ENCODE measurements at regions not wholly inside any gene's neighbourhood (a gene's known extent, or its start where the extent isn't known, plus 50 kb on each side); places are given as distances from the start of the nearest gene placed in this dataset.

DNA sequence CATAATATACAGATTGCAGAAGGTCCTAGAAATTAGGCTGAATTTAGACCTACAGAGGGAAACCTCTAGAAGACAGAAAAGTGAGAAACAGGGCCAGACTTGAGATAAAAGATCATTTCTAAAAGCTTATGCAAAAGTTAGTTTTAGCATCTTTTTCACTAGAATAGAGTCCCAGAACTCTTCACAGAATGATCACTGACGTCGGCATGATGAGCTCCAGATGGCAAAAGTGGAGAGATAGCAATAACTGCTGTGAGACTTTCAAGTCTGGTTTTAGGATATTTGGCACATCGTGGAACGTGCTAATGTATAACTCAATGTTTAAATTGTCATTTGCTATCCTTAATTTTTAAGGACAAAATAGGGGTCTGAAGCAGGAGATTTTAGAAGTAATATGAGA lies 1050.7 kb upstream of the CELF4 start:
- TF ChIP-seq CTCF (IDR thresholded peaks at IDR 0.05; ENCODE audit: insufficient read depth, low read length, poor library complexity, severe bottlenecking), result no peak
- Histone ChIP-seq H3K27me3 (ENCODE audit: control insufficient read depth, insufficient read depth, low read length) (no peaks in the 10 kb centered on the region), H3K4me3 (ENCODE audit: low read depth, low read length) (no peak overlapping the region), H3K36me3 (ENCODE audit: control insufficient read depth, insufficient read depth, low read length) (no peaks in the 10 kb centered on the region)
- DNase-seq (ENCODE audit: low read depth), result no peak

DNA sequence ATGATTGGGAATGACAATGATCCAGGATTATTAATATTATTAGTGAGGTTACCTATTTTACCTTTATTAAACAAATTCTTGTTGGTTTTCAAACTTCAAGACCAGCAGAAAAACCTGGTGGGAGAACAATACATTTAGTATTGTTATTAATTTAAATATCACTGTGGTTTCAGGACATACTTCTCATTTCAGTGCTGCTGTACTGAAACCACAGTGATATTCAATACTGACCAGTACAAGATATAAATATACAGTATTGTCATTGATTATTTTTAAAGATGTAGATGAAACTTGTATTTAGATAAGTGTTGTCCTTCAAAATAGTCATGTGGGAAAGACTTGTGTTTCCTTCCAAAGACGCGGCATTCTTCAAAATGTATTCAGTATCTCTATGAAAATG lies 1047.3 kb upstream of the CELF4 start:
- no peak overlapping the region for H3K4me3 ChIP-seq (ENCODE audit: low read depth, low read length)
- no peaks in the 10 kb centered on the region for H3K36me3 ChIP-seq (ENCODE audit: control insufficient read depth, insufficient read depth, low read length)
- DNase-seq (ENCODE audit: low read depth), result no peak
- no peaks in the 10 kb centered on the region for H3K27me3 ChIP-seq (ENCODE audit: control insufficient read depth, insufficient read depth, low read length)
- no peak for TF ChIP-seq CTCF (IDR thresholded peaks at IDR 0.05; ENCODE audit: insufficient read depth, low read length, poor library complexity, severe bottlenecking)

DNA sequence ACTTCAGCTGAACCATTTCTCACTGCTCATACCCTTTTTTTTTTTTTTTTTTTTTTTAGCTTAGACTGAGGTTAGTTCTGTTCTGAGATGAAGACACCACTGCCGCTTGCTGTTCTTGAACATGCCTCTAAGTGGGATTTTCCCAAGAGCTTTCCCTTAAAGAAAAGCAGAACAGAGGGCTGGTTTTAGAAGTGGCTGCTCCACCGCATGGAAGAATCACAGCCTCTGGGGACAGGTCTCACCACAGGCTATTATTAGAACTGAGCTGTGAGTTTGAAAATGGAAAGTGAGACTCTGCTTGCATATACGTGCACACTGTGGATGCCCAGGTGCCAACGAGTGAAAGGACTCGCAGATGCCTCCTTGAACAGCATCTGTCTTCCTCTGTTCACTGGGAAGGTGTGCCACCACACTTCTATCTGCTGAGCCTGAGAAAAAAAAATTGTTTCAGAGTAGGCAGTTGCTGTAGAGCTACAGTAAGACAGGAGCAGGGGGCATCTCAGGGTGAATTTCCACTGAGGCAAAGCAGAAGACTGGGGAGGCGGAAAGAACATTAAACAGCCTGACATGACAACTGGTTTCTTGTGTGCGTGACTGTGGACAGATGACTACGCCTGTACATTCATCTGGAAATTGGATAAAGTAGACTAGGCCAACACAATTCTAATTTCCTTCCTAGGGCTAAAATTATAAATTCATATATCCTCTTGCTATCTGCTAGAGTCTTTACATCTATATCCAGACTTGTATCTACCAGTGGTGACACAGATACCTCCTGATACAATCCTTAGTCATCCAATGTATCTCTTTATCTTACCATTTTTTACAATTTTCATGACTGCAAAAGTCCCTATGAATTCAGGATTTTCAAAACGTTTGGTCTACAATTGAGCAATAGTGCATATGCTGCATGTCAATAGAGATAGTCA lies 1045.7 kb upstream of the CELF4 start:
- Histone ChIP-seq H3K36me3 (ENCODE audit: control insufficient read depth, insufficient read depth, low read length) (no peaks in the 10 kb centered on the region), H3K4me3 (ENCODE audit: low read depth, low read length) (no peak overlapping the region), H3K27me3 (ENCODE audit: control insufficient read depth, insufficient read depth, low read length) (no peaks in the 10 kb centered on the region)
- no peak for TF ChIP-seq CTCF (IDR thresholded peaks at IDR 0.05; ENCODE audit: insufficient read depth, low read length, poor library complexity, severe bottlenecking)
- no peak for DNase-seq (ENCODE audit: low read depth)

DNA sequence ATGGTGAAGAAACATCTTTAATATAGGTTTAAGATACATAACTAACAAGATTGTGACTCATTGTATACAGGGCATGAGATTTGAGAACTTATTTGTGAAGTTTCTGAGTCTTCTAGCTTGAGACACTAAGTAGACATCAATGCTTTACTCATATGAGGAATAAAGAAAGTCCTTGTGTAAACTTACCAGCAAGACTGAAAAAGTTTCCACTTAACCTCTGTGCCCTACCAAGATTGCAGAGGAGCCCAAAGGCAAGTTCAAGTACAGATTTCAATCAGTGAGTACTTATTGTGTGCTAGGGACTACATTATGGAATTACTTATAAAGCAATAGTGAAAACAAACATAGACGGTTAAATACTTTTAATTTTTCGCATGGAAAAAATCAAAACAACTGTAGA lies 1041.2 kb upstream of the CELF4 start:
- no peak for TF ChIP-seq CTCF (IDR thresholded peaks at IDR 0.05; ENCODE audit: insufficient read depth, low read length, poor library complexity, severe bottlenecking)
- Histone ChIP-seq H3K4me3 (ENCODE audit: low read depth, low read length) (no peak overlapping the region), H3K36me3 (ENCODE audit: control insufficient read depth, insufficient read depth, low read length) (no peaks in the 10 kb centered on the region), H3K27me3 (ENCODE audit: control insufficient read depth, insufficient read depth, low read length) (no peaks in the 10 kb centered on the region)
- no peak for DNase-seq (ENCODE audit: low read depth)

- Histone ChIP-seq H3K4me3 (ENCODE audit: low read depth, low read length) (no peak overlapping the region), H3K36me3 (ENCODE audit: control insufficient read depth, insufficient read depth, low read length) (no peaks in the 10 kb centered on the region), H3K27me3 (ENCODE audit: control insufficient read depth, insufficient read depth, low read length) (no peaks in the 10 kb centered on the region)
- no peak for DNase-seq (ENCODE audit: low read depth)
- TF ChIP-seq CTCF (IDR thresholded peaks at IDR 0.05; ENCODE audit: insufficient read depth, low read length, poor library complexity, severe bottlenecking), result no peak
Observed at GRCh38 chr18:38602341-38602740, 1036.7 kb upstream of the CELF4 start.

DNA sequence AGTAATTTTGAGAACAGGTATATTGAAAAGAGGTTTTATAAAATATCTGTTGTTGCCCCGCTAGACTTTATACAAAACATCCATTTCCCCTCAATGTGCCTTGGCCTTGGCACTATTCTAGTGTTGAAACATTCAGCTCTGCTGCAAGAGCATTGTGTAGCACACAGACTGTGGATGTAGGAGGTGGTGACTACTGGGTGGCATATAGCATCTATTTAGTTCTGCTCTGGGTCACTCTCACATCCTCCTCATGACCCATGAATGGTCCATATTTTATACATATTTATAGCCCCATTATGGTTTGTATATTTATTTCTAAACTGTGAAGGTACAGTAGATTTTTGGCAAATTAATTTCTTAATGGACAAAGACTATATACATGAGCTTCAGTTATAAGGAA lies 1022.0 kb upstream of the CELF4 start:
- DNase-seq (ENCODE audit: low read depth), result no peak
- Histone ChIP-seq H3K4me3 (ENCODE audit: low read depth, low read length) (no peak overlapping the region), H3K27me3 (ENCODE audit: control insufficient read depth, insufficient read depth, low read length) (no peaks in the 10 kb centered on the region), H3K36me3 (ENCODE audit: control insufficient read depth, insufficient read depth, low read length) (no peaks in the 10 kb centered on the region)
- TF ChIP-seq CTCF (IDR thresholded peaks at IDR 0.05; ENCODE audit: insufficient read depth, low read length, poor library complexity, severe bottlenecking), result no peak

All from kidney epithelial cell (primary cell).